Activated naive CD8-positive, alpha-beta T cell treated with anti-CD3 and anti-CD28 coated beads, Interleukin-2, amount 50 U/mL, for 24 hours (primary cell): ENCODE measurements at regions not wholly inside any gene's neighbourhood (a gene's known extent, or its start where the extent isn't known, plus 50 kb on each side); places are given as distances from the start of the nearest gene placed in this dataset.
"Not testable (repeated sequence)": the region's sequence is repeated elsewhere in the genome, so short reads cannot be mapped to it uniquely, and the experiment has no call there.

Experiments
- ATAC-seq: fragments of 150-1000 bp; cut with Tn5 transposase; one replicate; pipeline ENCODE4 v1.10.0; 2021
- DNase-seq: peaks from one replicate; pipeline ENCODE4 v3.0.0; 2021
- H3K27ac Mint-ChIP-seq: one replicate; pipeline ENCODE4 v1.8.0; 2021; ENCODE audit warnings: mild to moderate bottlenecking, mixed read lengths
- H3K27me3 Mint-ChIP-seq: one replicate; pipeline ENCODE4 v1.8.0; 2021; ENCODE audit warnings: mixed read lengths
- H3K36me3 Mint-ChIP-seq: one replicate; pipeline ENCODE4 v1.8.0; 2021; ENCODE audit warnings: low read depth, mixed read lengths
- H3K4me1 Mint-ChIP-seq: one replicate; pipeline ENCODE4 v1.8.0; 2021; ENCODE audit warnings: mixed read lengths
- H3K4me3 Mint-ChIP-seq: one replicate; pipeline ENCODE4 v1.8.0; 2021; ENCODE audit warnings: mild to moderate bottlenecking, moderate library complexity, mixed read lengths
- H3K9me3 Mint-ChIP-seq: one replicate; pipeline ENCODE4 v1.8.0; 2021; ENCODE audit warnings: mixed read lengths

- Mint-ChIP-seq H3K4me1 (no peaks in the 10 kb centered on the region), H3K9me3 (no peaks in the 10 kb centered on the region), H3K4me3 (no peak overlapping the region), H3K27ac (no peak overlapping the region), H3K27me3 (no peaks in the 10 kb centered on the region), H3K36me3 (no peaks in the 10 kb centered on the region)
- ATAC-seq (no peak), DNase-seq (no peak)
Observed at GRCh38 chr11:22520521-22520920, 105.1 kb downstream of the FANCF start.

- H3K4me3 Mint-ChIP-seq, H3K9me3 Mint-ChIP-seq, H3K4me1 Mint-ChIP-seq, DNase-seq, H3K27ac Mint-ChIP-seq, H3K27me3 Mint-ChIP-seq, ATAC-seq, H3K36me3 Mint-ChIP-seq: not testable (repeated sequence)
Observed at GRCh38 chr11:22518344-22518743, 107.3 kb downstream of the FANCF start.

GRCh38 chr11:22516111-22516510 lies 109.5 kb downstream of the FANCF start:
- no peak for DNase-seq
- Mint-ChIP-seq H3K36me3 (no peaks in the 10 kb centered on the region), H3K27ac (no peak overlapping the region), H3K4me3 (no peak overlapping the region), H3K4me1 (no peaks in the 10 kb centered on the region), H3K27me3 (peaks cover 6% of the 10 kb centered on the region), H3K9me3 (no peaks in the 10 kb centered on the region)
- ATAC-seq, result no peak

GRCh38 chr11:22512457-22512856 lies 113.2 kb downstream of the FANCF start:
- H3K4me1 Mint-ChIP-seq, result no peaks in the 10 kb centered on the region
- H3K27ac Mint-ChIP-seq, result no peak overlapping the region
- DNase-seq, result no peak
- H3K36me3 Mint-ChIP-seq, result no peaks in the 10 kb centered on the region
- no peak overlapping the region for H3K4me3 Mint-ChIP-seq
- peaks cover 6% of the 10 kb centered on the region for H3K27me3 Mint-ChIP-seq
- no peak for ATAC-seq
- no peaks in the 10 kb centered on the region for H3K9me3 Mint-ChIP-seq

GRCh38 chr11:22510741-22511140 lies 114.9 kb downstream of the FANCF start:
- H3K36me3 Mint-ChIP-seq, result no peaks in the 10 kb centered on the region
- DNase-seq (no peak), ATAC-seq (no peak)
- no peak overlapping the region for H3K27ac Mint-ChIP-seq
- H3K27me3 Mint-ChIP-seq, result peaks cover 6% of the 10 kb centered on the region
- H3K9me3 Mint-ChIP-seq, result no peaks in the 10 kb centered on the region
- no peaks in the 10 kb centered on the region for H3K4me1 Mint-ChIP-seq
- no peak overlapping the region for H3K4me3 Mint-ChIP-seq

- DNase-seq (no peak), ATAC-seq (no peak)
- Mint-ChIP-seq H3K27me3 (peaks cover 6% of the 10 kb centered on the region), H3K27ac (no peak overlapping the region), H3K4me1 (no peaks in the 10 kb centered on the region), H3K4me3 (no peak overlapping the region), H3K36me3 (no peaks in the 10 kb centered on the region), H3K9me3 (no peaks in the 10 kb centered on the region)
Observed at GRCh38 chr11:22510010-22510409, 115.6 kb downstream of the FANCF start.

- DNase-seq (no peak), ATAC-seq (no peak)
- no peak overlapping the region for H3K27ac Mint-ChIP-seq
- H3K36me3 Mint-ChIP-seq, result no peaks in the 10 kb centered on the region
- H3K27me3 Mint-ChIP-seq, result peaks cover 6% of the 10 kb centered on the region
- H3K9me3 Mint-ChIP-seq, result no peaks in the 10 kb centered on the region
- no peak overlapping the region for H3K4me3 Mint-ChIP-seq
- H3K4me1 Mint-ChIP-seq, result no peaks in the 10 kb centered on the region
Observed at GRCh38 chr11:22508665-22509064, 117.0 kb downstream of the FANCF start.

- no peaks in the 10 kb centered on the region for H3K36me3 Mint-ChIP-seq
- H3K4me3 Mint-ChIP-seq, result no peak overlapping the region
- H3K9me3 Mint-ChIP-seq, result no peaks in the 10 kb centered on the region
- ATAC-seq (no peak), DNase-seq (no peak)
- H3K4me1 Mint-ChIP-seq, result no peaks in the 10 kb centered on the region
- no peaks in the 10 kb centered on the region for H3K27me3 Mint-ChIP-seq
- H3K27ac Mint-ChIP-seq, result no peak overlapping the region
Observed at GRCh38 chr11:22497474-22497873, 128.1 kb downstream of the FANCF start.

- H3K4me1 Mint-ChIP-seq, result no peaks in the 10 kb centered on the region
- no peaks in the 10 kb centered on the region for H3K27me3 Mint-ChIP-seq
- no peak for DNase-seq
- no peaks in the 10 kb centered on the region for H3K9me3 Mint-ChIP-seq
- no peak overlapping the region for H3K4me3 Mint-ChIP-seq
- ATAC-seq, result no peak
- no peak overlapping the region for H3K27ac Mint-ChIP-seq
- H3K36me3 Mint-ChIP-seq, result no peaks in the 10 kb centered on the region
Observed at GRCh38 chr11:22491555-22492225, 133.9 kb downstream of the FANCF start.

GRCh38 chr11:22479971-22480720 lies 142.0 kb downstream of the SLC17A6 start:
- Mint-ChIP-seq H3K9me3 (no peaks in the 10 kb centered on the region), H3K27ac (no peak overlapping the region), H3K27me3 (peaks cover 5% of the 10 kb centered on the region), H3K4me3 (no peak overlapping the region), H3K36me3 (no peaks in the 10 kb centered on the region), H3K4me1 (no peaks in the 10 kb centered on the region)
- ATAC-seq (no peak), DNase-seq (no peak)

GRCh38 chr11:22479208-22479607 lies 141.0 kb downstream of the SLC17A6 start:
- Mint-ChIP-seq H3K4me1 (no peaks in the 10 kb centered on the region), H3K27me3 (peaks cover 5% of the 10 kb centered on the region), H3K9me3 (no peaks in the 10 kb centered on the region), H3K36me3 (no peaks in the 10 kb centered on the region), H3K27ac (no peak overlapping the region), H3K4me3 (no peak overlapping the region)
- no peak for ATAC-seq
- no peak for DNase-seq

GRCh38 chr11:22478169-22478568 lies 140.0 kb downstream of the SLC17A6 start:
- no peaks in the 10 kb centered on the region for H3K36me3 Mint-ChIP-seq
- ATAC-seq, result no peak
- no peaks in the 10 kb centered on the region for H3K4me1 Mint-ChIP-seq

GRCh38 chr11:22477312-22477711 lies 139.1 kb downstream of the SLC17A6 start:
- ATAC-seq (no peak), DNase-seq (no peak)
- Mint-ChIP-seq H3K27me3 (peaks cover 5% of the 10 kb centered on the region), H3K36me3 (no peaks in the 10 kb centered on the region), H3K4me1 (no peaks in the 10 kb centered on the region), H3K4me3 (no peak overlapping the region), H3K9me3 (no peaks in the 10 kb centered on the region), H3K27ac (no peak overlapping the region)

More at GRCh38 chr11:22478169-22478568, 140.0 kb downstream of the SLC17A6 start:
- Mint-ChIP-seq H3K27me3 (peaks cover 5% of the 10 kb centered on the region), H3K9me3 (no peaks in the 10 kb centered on the region), H3K27ac (no peak overlapping the region), H3K4me3 (no peak overlapping the region)
- no peak for DNase-seq

- peaks cover 5% of the 10 kb centered on the region for H3K27me3 Mint-ChIP-seq
- no peak overlapping the region for H3K4me3 Mint-ChIP-seq
- no peak overlapping the region for H3K27ac Mint-ChIP-seq
- no peak for DNase-seq
- H3K36me3 Mint-ChIP-seq, result no peaks in the 10 kb centered on the region
- no peaks in the 10 kb centered on the region for H3K9me3 Mint-ChIP-seq
- ATAC-seq, result no peak
- no peaks in the 10 kb centered on the region for H3K4me1 Mint-ChIP-seq
Observed at GRCh38 chr11:22476589-22476988, 138.4 kb downstream of the SLC17A6 start.

- H3K4me1 Mint-ChIP-seq, result no peaks in the 10 kb centered on the region
- DNase-seq, result no peak
- H3K27me3 Mint-ChIP-seq, result peaks cover 5% of the 10 kb centered on the region
- H3K4me3 Mint-ChIP-seq, result no peak overlapping the region
- no peaks in the 10 kb centered on the region for H3K36me3 Mint-ChIP-seq
- no peak for ATAC-seq
- H3K27ac Mint-ChIP-seq, result no peak overlapping the region
- no peaks in the 10 kb centered on the region for H3K9me3 Mint-ChIP-seq
Observed at GRCh38 chr11:22474616-22475015, 136.4 kb downstream of the SLC17A6 start.
